C1 segment of cervical spinal cord (tissue), 14 donors: ENCODE measurements at regions not wholly inside any gene's neighbourhood (a gene's known extent, or its start where the extent isn't known, plus 50 kb on each side); places are given as distances from the start of the nearest gene placed in this dataset.
"Not testable (repeated sequence)": the region's sequence is repeated elsewhere in the genome, so short reads cannot be mapped to it uniquely, and the experiment has no call there.

Experiments
- DNase-seq, 14 donors: peaks; one replicate each; lab custom pipeline; 2025; lab: John Stamatoyannopoulos, UW

GRCh38 chr9:7626571-7627029, 173.0 kb downstream of the DMAC1 start:
- DNase-seq, result not testable (repeated sequence)

- no peak for DNase-seq
These were observed 177.1 kb downstream of the DMAC1 start for GRCh38 chr9:7622481-7622880.

- no peak for DNase-seq
These were observed 184.2 kb downstream of the DMAC1 start for GRCh38 chr9:7615344-7615743.

- no peak for DNase-seq
These were observed 185.6 kb downstream of the DMAC1 start for GRCh38 chr9:7613931-7614330.

- no peak for DNase-seq
These were observed 191.3 kb downstream of the DMAC1 start for GRCh38 chr9:7608261-7608660.

GRCh38 chr9:7607421-7607820, 192.2 kb downstream of the DMAC1 start:
- DNase-seq, result no peak

- no peak for DNase-seq
These were observed 193.0 kb downstream of the DMAC1 start for GRCh38 chr9:7606591-7606990.

GRCh38 chr9:7601739-7602138, 197.8 kb downstream of the DMAC1 start:
- DNase-seq, result no peak

GRCh38 chr9:7597716-7598115, 201.9 kb downstream of the DMAC1 start:
- no peak for DNase-seq

- no peak for DNase-seq
These were observed 207.0 kb downstream of the DMAC1 start for GRCh38 chr9:7592321-7593316.

- no peak for DNase-seq
These were observed 208.1 kb downstream of the DMAC1 start for GRCh38 chr9:7591501-7591900.

GRCh38 chr9:7580568-7580967, 219.0 kb downstream of the DMAC1 start:
- no peak for DNase-seq

GRCh38 chr9:7579351-7579750, 220.2 kb downstream of the DMAC1 start:
- DNase-seq, result no peak

- no peak for DNase-seq
These were observed 220.6 kb downstream of the DMAC1 start for GRCh38 chr9:7578951-7579350.

- peak in 6 of 14 donors; percentile 2 to 40 (median 24) for DNase-seq
These were observed 229.4 kb downstream of the DMAC1 start for GRCh38 chr9:7570107-7570720.

- no peak for DNase-seq
These were observed 231.9 kb downstream of the DMAC1 start for GRCh38 chr9:7567687-7568086.

- peak in 1 of 14 donors; percentile 29 for DNase-seq
These were observed 238.0 kb downstream of the DMAC1 start for GRCh38 chr9:7561527-7562080.

GRCh38 chr9:7560669-7561305, 238.8 kb downstream of the DMAC1 start:
- peak in 2 of 14 donors; percentile 29 to 33 for DNase-seq

GRCh38 chr9:7554699-7555098, 244.9 kb downstream of the DMAC1 start:
- DNase-seq, result no peak

GRCh38 chr9:7552706-7553105, 246.9 kb downstream of the DMAC1 start:
- DNase-seq, result not testable (repeated sequence)

- DNase-seq, result no peak
These were observed 250.3 kb downstream of the DMAC1 start for GRCh38 chr9:7549249-7549648.

- no peak for DNase-seq
These were observed 253.3 kb downstream of the DMAC1 start for GRCh38 chr9:7546261-7546660.
